GM23338 (cell line): ENCODE measurements at regions not wholly inside any gene's neighbourhood (a gene's known extent, or its start where the extent isn't known, plus 50 kb on each side); places are given as distances from the start of the nearest gene placed in this dataset.

Source experiments
- ATAC-seq: fragments of 200-7000 bp; cut with Tn5 transposase; 3 replicates; pipeline ENCODE4 v1.9.1; 2020
- DNase-seq: peaks from one replicate; pipeline ENCODE4 v3.0.0-alpha.2; 2015; ENCODE audit warnings: low spot score
- H2AFZ ChIP-seq: fragments of 200-600 bp; sonication (generic); 2 replicates; pipeline ENCODE4 v1.8.0; 2016; ENCODE audit warnings: antibody characterized with exemption, mild to moderate bottlenecking, moderate library complexity
- H3F3A ChIP-seq: fragments of 200-600 bp; sonication (generic); replicated peaks from 2 replicates; pipeline ENCODE4 v1.8.0; 2017; ENCODE audit warnings: antibody characterized with exemption, mixed run types, low read depth
- H3K27ac ChIP-seq: fragments of 200-600 bp; sonication (generic); 2 replicates; pipeline ENCODE4 v1.6.1; 2016; ENCODE audit warnings: low read depth
- H3K27me3 ChIP-seq: fragments of 200-600 bp; sonication (generic); 2 replicates; pipeline ENCODE4 v1.8.0; 2016; ENCODE audit warnings: mild to moderate bottlenecking, mixed run types, moderate library complexity; ENCODE audit not compliant: insufficient read depth
- H3K36me3 ChIP-seq: fragments of 200-600 bp; sonication (generic); 2 replicates; pipeline ENCODE4 v1.8.0; 2016; ENCODE audit warnings: mild to moderate bottlenecking; ENCODE audit not compliant: insufficient read depth
- H3K4me1 ChIP-seq: fragments of 200-600 bp; sonication (generic); 2 replicates; pipeline ENCODE4 v1.8.0; 2016; ENCODE audit warnings: mild to moderate bottlenecking, moderate library complexity; ENCODE audit not compliant: insufficient read depth
- H3K4me2 ChIP-seq: fragments of 200-600 bp; sonication (generic); 2 replicates; pipeline ENCODE4 v1.7.1; 2017; ENCODE audit warnings: mixed run types
- H3K4me3 ChIP-seq: fragments of 200-600 bp; sonication (generic); 2 replicates; pipeline ENCODE4 v1.6.1; 2016; ENCODE audit warnings: mixed run types
- H3K79me2 ChIP-seq: fragments of 200-600 bp; sonication (generic); replicated peaks from 2 replicates; pipeline ENCODE4 v1.8.0; 2017; ENCODE audit warnings: mild to moderate bottlenecking; ENCODE audit not compliant: insufficient read depth
- H3K9me2 ChIP-seq: fragments of 200-600 bp; sonication (generic); 2 replicates; pipeline ENCODE4 v1.8.0; 2017; ENCODE audit not compliant: insufficient read depth
- H4K20me1 ChIP-seq: fragments of 200-600 bp; sonication (generic); replicated peaks from 2 replicates; pipeline ENCODE4 v1.8.0; 2017; ENCODE audit warnings: mild to moderate bottlenecking; ENCODE audit not compliant: insufficient read depth
- H3K27ac Mint-ChIP-seq: 2 replicates; pipeline ENCODE4 v1.8.0; 2020; ENCODE audit warnings: inconsistent platforms, mild to moderate bottlenecking, moderate library complexity, mixed read lengths
- H3K27me3 Mint-ChIP-seq: 3 replicates; pipeline ENCODE4 v1.8.0; 2022; ENCODE audit warnings: low read depth, mild to moderate bottlenecking, moderate library complexity, mixed read lengths, inconsistent platforms; ENCODE audit not compliant: insufficient read depth, poor library complexity
- H3K36me3 Mint-ChIP-seq: 3 replicates; pipeline ENCODE4 v1.8.0; 2021; ENCODE audit warnings: low read depth, mild to moderate bottlenecking, inconsistent platforms, moderate library complexity, mixed read lengths
- H3K4me1 Mint-ChIP-seq: 3 replicates; pipeline ENCODE4 v1.8.0; 2020; ENCODE audit warnings: mild to moderate bottlenecking, inconsistent platforms, mixed read lengths
- H3K4me3 Mint-ChIP-seq: 3 replicates; pipeline ENCODE4 v1.8.0; 2021; ENCODE audit warnings: moderate library complexity, mild to moderate bottlenecking, inconsistent platforms, mixed read lengths
- H3K9me3 Mint-ChIP-seq: 3 replicates; pipeline ENCODE4 v1.8.0; 2020; ENCODE audit warnings: moderate library complexity, mild to moderate bottlenecking, inconsistent platforms, mixed read lengths
- CREB1 ChIP-seq: fragments of 250-450 bp; sonication (Bioruptor Pico); IDR thresholded peaks from 2 replicates; pipeline ENCODE4 v1.5.0; 2020; ENCODE audit warnings: low read depth, mild to moderate bottlenecking, moderate library complexity
- EZH2 ChIP-seq: fragments of 200-600 bp; sonication (generic); IDR thresholded peaks from one replicate; pipeline ENCODE4 v1.8.0; 2017; ENCODE audit warnings: antibody characterized with exemption, mild to moderate bottlenecking, low read depth; ENCODE audit not compliant: unreplicated experiment
- EZH2phosphoT487 ChIP-seq: fragments of 200-600 bp; sonication (generic); IDR thresholded peaks from one replicate; pipeline ENCODE4 v1.8.1; 2018; ENCODE audit warnings: antibody characterized with exemption; ENCODE audit not compliant: unreplicated experiment
- JUNB ChIP-seq: IDR thresholded peaks from one replicate; pipeline ENCODE4 v1.6.1; 2016; ENCODE audit warnings: antibody characterized with exemption; ENCODE audit not compliant: unreplicated experiment
- NANOG ChIP-seq: IDR thresholded peaks from 2 replicates; pipeline ENCODE4 v1.6.1; 2016; ENCODE audit warnings: antibody characterized with exemption, borderline replicate concordance
- POLR2AphosphoS5 ChIP-seq: IDR thresholded peaks from 2 replicates; pipeline ENCODE4 v1.6.1; 2016; ENCODE audit warnings: antibody characterized with exemption, low read depth
- STAT1 ChIP-seq: IDR thresholded peaks from one replicate; pipeline ENCODE4 v1.6.1; 2016; ENCODE audit warnings: antibody characterized with exemption; ENCODE audit not compliant: unreplicated experiment
- ZNF114 ChIP-seq: fragments of 250-450 bp; sonication (Bioruptor Pico); IDR thresholded peaks from 2 replicates; pipeline ENCODE4 v1.5.0; 2020; ENCODE audit warnings: mild to moderate bottlenecking, moderate library complexity
- ZNF331 ChIP-seq: fragments of 250-450 bp; sonication (Bioruptor Pico); IDR thresholded peaks from 2 replicates; pipeline ENCODE4 v1.5.0; 2020; ENCODE audit warnings: low read depth, mild to moderate bottlenecking, moderate library complexity
- TF ChIP-seq, protein P1 (sequence below), 2 experiments: fragments of 200-600 bp in 1 of 2; sonication (generic) in 1 of 2; conservative IDR thresholded peaks; 2 replicates each; pipeline versions ENCODE4 v1.5.1 to v1.6.1; 2016 to 2017; ENCODE audit warnings: antibody characterized with exemption in 2 of 2, low read depth in 2 of 2, mild to moderate bottlenecking in 2 of 2, moderate library complexity in 1 of 2
- TF ChIP-seq, protein P2 (sequence below): fragments of 250-450 bp; sonication (Bioruptor Pico); IDR thresholded peaks from 2 replicates; pipeline ENCODE4 v1.5.0; 2020; ENCODE audit warnings: mild to moderate bottlenecking, moderate library complexity
- TF ChIP-seq, protein P3 (sequence below): IDR thresholded peaks from one replicate; pipeline ENCODE4 v1.6.1; 2018; ENCODE audit warnings: antibody characterized with exemption; ENCODE audit not compliant: unreplicated experiment
- TF ChIP-seq, protein P4 (sequence below): IDR thresholded peaks from 2 replicates; pipeline ENCODE4 v1.6.1; 2016; ENCODE audit warnings: antibody characterized with exemption

DNA sequence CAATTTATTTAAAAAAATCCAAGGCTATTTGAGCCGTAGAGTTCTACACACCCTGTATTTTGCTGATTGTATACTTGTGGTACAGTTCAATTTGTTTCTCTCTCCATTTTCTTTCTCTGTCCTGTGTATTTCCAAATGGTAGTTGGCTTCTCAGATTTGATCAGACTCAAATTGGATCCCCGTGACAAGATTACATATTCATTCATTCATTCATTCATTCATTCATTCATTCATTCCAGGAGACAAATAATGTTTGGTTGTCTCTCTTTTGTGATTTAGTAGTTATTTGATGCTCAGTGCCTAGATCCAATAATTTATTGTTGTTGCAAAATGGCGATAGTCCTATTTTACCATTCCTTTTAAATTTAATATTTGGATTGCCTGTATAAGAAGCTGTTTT lies 292.8 kb upstream of the RIOK2 start:
- Mint-ChIP-seq H3K9me3 (peaks cover 7% of the 10 kb centered on the region; the same call in 2 of the 3 replicates), H3K4me1 (no peaks in the 10 kb centered on the region), H3K27me3 (no peaks in the 10 kb centered on the region), H3K4me3 (no peak overlapping the region), H3K27ac (no peak overlapping the region), H3K36me3 (no peaks in the 10 kb centered on the region; the same call in 2 of the 3 replicates)
- Histone ChIP-seq H4K20me1 (no peaks in the 10 kb centered on the region), H3K36me3 (no peaks in the 10 kb centered on the region), H3K9me2 (no peaks in the 10 kb centered on the region), H3K4me3 (no peak overlapping the region), H2AFZ (no peak overlapping the region), H3K79me2 (no peaks in the 10 kb centered on the region), H3K4me1 (no peaks in the 10 kb centered on the region), H3K4me2 (no peak overlapping the region), H3K27me3 (no peaks in the 10 kb centered on the region), H3F3A (no peaks in the 10 kb centered on the region), H3K27ac (no peak overlapping the region)
- DNase-seq (no peak), ATAC-seq (no peak)
- TF ChIP-seq, protein P1, sequence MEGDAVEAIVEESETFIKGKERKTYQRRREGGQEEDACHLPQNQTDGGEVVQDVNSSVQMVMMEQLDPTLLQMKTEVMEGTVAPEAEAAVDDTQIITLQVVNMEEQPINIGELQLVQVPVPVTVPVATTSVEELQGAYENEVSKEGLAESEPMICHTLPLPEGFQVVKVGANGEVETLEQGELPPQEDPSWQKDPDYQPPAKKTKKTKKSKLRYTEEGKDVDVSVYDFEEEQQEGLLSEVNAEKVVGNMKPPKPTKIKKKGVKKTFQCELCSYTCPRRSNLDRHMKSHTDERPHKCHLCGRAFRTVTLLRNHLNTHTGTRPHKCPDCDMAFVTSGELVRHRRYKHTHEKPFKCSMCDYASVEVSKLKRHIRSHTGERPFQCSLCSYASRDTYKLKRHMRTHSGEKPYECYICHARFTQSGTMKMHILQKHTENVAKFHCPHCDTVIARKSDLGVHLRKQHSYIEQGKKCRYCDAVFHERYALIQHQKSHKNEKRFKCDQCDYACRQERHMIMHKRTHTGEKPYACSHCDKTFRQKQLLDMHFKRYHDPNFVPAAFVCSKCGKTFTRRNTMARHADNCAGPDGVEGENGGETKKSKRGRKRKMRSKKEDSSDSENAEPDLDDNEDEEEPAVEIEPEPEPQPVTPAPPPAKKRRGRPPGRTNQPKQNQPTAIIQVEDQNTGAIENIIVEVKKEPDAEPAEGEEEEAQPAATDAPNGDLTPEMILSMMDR (conservative IDR thresholded peaks at IDR 0.05; ENCODE audit: low read depth in 2 of 2): no peak
- TF ChIP-seq EZH2phosphoT487: no peak
- TF ChIP-seq, protein P2, sequence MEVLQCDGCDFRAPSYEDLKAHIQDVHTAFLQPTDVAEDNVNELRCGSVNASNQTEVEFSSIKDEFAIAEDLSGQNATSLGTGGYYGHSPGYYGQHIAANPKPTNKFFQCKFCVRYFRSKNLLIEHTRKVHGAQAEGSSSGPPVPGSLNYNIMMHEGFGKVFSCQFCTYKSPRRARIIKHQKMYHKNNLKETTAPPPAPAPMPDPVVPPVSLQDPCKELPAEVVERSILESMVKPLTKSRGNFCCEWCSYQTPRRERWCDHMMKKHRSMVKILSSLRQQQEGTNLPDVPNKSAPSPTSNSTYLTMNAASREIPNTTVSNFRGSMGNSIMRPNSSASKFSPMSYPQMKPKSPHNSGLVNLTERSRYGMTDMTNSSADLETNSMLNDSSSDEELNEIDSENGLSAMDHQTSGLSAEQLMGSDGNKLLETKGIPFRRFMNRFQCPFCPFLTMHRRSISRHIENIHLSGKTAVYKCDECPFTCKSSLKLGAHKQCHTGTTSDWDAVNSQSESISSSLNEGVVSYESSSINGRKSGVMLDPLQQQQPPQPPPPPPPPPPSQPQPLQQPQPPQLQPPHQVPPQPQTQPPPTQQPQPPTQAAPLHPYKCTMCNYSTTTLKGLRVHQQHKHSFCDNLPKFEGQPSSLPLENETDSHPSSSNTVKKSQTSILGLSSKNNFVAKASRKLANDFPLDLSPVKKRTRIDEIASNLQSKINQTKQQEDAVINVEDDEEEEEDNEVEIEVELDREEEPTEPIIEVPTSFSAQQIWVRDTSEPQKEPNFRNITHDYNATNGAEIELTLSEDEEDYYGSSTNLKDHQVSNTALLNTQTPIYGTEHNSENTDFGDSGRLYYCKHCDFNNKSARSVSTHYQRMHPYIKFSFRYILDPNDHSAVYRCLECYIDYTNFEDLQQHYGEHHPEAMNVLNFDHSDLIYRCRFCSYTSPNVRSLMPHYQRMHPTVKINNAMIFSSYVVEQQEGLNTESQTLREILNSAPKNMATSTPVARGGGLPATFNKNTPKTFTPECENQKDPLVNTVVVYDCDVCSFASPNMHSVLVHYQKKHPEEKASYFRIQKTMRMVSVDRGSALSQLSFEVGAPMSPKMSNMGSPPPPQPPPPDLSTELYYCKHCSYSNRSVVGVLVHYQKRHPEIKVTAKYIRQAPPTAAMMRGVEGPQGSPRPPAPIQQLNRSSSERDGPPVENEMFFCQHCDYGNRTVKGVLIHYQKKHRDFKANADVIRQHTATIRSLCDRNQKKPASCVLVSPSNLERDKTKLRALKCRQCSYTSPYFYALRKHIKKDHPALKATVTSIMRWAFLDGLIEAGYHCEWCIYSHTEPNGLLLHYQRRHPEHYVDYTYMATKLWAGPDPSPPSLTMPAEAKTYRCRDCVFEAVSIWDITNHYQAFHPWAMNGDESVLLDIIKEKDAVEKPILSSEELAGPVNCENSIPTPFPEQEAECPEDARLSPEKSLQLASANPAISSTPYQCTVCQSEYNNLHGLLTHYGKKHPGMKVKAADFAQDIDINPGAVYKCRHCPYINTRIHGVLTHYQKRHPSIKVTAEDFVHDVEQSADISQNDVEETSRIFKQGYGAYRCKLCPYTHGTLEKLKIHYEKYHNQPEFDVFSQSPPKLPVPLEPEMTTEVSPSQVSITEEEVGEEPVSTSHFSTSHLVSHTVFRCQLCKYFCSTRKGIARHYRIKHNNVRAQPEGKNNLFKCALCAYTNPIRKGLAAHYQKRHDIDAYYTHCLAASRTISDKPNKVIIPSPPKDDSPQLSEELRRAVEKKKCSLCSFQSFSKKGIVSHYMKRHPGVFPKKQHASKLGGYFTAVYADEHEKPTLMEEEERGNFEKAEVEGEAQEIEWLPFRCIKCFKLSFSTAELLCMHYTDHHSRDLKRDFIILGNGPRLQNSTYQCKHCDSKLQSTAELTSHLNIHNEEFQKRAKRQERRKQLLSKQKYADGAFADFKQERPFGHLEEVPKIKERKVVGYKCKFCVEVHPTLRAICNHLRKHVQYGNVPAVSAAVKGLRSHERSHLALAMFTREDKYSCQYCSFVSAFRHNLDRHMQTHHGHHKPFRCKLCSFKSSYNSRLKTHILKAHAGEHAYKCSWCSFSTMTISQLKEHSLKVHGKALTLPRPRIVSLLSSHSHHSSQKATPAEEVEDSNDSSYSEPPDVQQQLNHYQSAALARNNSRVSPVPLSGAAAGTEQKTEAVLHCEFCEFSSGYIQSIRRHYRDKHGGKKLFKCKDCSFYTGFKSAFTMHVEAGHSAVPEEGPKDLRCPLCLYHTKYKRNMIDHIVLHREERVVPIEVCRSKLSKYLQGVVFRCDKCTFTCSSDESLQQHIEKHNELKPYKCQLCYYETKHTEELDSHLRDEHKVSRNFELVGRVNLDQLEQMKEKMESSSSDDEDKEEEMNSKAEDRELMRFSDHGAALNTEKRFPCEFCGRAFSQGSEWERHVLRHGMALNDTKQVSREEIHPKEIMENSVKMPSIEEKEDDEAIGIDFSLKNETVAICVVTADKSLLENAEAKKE: no peak
- TF ChIP-seq ZNF114 (CRISPR knock-in tag): no peak
- no peak for TF ChIP-seq ZNF331 (CRISPR knock-in tag)
- TF ChIP-seq, protein P3, sequence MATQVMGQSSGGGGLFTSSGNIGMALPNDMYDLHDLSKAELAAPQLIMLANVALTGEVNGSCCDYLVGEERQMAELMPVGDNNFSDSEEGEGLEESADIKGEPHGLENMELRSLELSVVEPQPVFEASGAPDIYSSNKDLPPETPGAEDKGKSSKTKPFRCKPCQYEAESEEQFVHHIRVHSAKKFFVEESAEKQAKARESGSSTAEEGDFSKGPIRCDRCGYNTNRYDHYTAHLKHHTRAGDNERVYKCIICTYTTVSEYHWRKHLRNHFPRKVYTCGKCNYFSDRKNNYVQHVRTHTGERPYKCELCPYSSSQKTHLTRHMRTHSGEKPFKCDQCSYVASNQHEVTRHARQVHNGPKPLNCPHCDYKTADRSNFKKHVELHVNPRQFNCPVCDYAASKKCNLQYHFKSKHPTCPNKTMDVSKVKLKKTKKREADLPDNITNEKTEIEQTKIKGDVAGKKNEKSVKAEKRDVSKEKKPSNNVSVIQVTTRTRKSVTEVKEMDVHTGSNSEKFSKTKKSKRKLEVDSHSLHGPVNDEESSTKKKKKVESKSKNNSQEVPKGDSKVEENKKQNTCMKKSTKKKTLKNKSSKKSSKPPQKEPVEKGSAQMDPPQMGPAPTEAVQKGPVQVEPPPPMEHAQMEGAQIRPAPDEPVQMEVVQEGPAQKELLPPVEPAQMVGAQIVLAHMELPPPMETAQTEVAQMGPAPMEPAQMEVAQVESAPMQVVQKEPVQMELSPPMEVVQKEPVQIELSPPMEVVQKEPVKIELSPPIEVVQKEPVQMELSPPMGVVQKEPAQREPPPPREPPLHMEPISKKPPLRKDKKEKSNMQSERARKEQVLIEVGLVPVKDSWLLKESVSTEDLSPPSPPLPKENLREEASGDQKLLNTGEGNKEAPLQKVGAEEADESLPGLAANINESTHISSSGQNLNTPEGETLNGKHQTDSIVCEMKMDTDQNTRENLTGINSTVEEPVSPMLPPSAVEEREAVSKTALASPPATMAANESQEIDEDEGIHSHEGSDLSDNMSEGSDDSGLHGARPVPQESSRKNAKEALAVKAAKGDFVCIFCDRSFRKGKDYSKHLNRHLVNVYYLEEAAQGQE: no peak
- TF ChIP-seq NANOG: no peak
- TF ChIP-seq, protein P4, sequence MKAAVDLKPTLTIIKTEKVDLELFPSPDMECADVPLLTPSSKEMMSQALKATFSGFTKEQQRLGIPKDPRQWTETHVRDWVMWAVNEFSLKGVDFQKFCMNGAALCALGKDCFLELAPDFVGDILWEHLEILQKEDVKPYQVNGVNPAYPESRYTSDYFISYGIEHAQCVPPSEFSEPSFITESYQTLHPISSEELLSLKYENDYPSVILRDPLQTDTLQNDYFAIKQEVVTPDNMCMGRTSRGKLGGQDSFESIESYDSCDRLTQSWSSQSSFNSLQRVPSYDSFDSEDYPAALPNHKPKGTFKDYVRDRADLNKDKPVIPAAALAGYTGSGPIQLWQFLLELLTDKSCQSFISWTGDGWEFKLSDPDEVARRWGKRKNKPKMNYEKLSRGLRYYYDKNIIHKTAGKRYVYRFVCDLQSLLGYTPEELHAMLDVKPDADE: no peak
- no peak for TF ChIP-seq CREB1 (CRISPR knock-in tag)
- no peak for TF ChIP-seq POLR2AphosphoS5
- TF ChIP-seq JUNB: no peak
- no peak for TF ChIP-seq EZH2
- no peak for TF ChIP-seq STAT1
